Thyroid gland (tissue), 4 donors: ENCODE measurements at regions not wholly inside any gene's neighbourhood (a gene's known extent, or its start where the extent isn't known, plus 50 kb on each side); places are given as distances from the start of the nearest gene placed in this dataset.

Experiments
- POLR2A ChIP-seq, 2 donors: fragments of 450-650 bp; IDR thresholded peaks; one replicate each; pipeline ENCODE4 v1.6.1; 2017; ENCODE audit warnings: antibody characterized with exemption in 2 of 2, mild to moderate bottlenecking in 2 of 2, moderate library complexity in 1 of 2
- TF ChIP-seq, protein P1 (sequence below), 6 experiments: fragments of 200-600 bp in 3 of 6; fragments of 450-650 bp in 3 of 6; sonication (generic) in 3 of 6; IDR thresholded peaks; one replicate each; pipeline ENCODE4 v1.5.1; 2016 to 2019; ENCODE audit warnings: antibody characterized with exemption in 6 of 6, mild to moderate bottlenecking in 2 of 6, inconsistent platforms in 1 of 6, moderate library complexity in 1 of 6

DNA sequence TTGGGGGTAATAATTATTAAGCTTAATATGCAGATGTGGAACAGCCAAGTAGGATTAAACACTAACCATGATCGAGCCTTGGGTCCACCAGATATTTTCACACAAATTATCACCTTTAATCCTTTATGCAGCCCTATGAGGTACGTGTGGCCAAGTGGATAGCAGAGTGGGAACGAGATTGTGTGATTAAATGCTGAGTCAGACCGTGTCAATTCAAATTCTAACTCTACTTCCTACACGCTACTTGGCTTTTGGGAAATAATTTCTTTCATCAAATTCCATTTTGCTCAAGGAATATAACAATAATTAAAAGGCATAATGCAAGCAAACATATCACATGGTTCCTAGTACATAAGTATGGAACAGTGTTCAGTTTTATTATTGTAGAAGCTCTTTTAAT is 329.2 kb downstream of the CBLN4 start:
- TF ChIP-seq, protein P1, sequence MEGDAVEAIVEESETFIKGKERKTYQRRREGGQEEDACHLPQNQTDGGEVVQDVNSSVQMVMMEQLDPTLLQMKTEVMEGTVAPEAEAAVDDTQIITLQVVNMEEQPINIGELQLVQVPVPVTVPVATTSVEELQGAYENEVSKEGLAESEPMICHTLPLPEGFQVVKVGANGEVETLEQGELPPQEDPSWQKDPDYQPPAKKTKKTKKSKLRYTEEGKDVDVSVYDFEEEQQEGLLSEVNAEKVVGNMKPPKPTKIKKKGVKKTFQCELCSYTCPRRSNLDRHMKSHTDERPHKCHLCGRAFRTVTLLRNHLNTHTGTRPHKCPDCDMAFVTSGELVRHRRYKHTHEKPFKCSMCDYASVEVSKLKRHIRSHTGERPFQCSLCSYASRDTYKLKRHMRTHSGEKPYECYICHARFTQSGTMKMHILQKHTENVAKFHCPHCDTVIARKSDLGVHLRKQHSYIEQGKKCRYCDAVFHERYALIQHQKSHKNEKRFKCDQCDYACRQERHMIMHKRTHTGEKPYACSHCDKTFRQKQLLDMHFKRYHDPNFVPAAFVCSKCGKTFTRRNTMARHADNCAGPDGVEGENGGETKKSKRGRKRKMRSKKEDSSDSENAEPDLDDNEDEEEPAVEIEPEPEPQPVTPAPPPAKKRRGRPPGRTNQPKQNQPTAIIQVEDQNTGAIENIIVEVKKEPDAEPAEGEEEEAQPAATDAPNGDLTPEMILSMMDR (IDR thresholded peaks at IDR 0.05): no peak
- TF ChIP-seq POLR2A (IDR thresholded peaks at IDR 0.05): no peak
